HEK293T (cell line): ENCODE measurements at regions not wholly inside any gene's neighbourhood (a gene's known extent, or its start where the extent isn't known, plus 50 kb on each side); places are given as distances from the start of the nearest gene placed in this dataset.

ENCODE experiments used
- HDGF ChIP-seq: fragments of 450-650 bp; IDR thresholded peaks from 2 replicates; pipeline ENCODE4 v1.6.1; 2017; ENCODE audit warnings: antibody characterized with exemption, borderline replicate concordance
- PKNOX1 ChIP-seq: fragments of 450-650 bp; IDR thresholded peaks from 2 replicates; pipeline ENCODE4 v1.6.1; 2016
- SUZ12 ChIP-seq: fragments of 450-650 bp; IDR thresholded peaks from 2 replicates; pipeline ENCODE4 v1.6.1; 2016; ENCODE audit warnings: mild to moderate bottlenecking
- ZNF384 ChIP-seq: fragments of 450-650 bp; IDR thresholded peaks from 2 replicates; pipeline ENCODE4 v1.6.1; 2016

GRCh38 chr4:56271131-56271530 lies 116.2 kb downstream of the AASDH start:
- TF ChIP-seq PKNOX1 = no peak
- TF ChIP-seq HDGF = no peak
- TF ChIP-seq SUZ12 = no peak
- no peak for TF ChIP-seq ZNF384
